AG10803 (cell line): ENCODE measurements at regions not wholly inside any gene's neighbourhood (a gene's known extent, or its start where the extent isn't known, plus 50 kb on each side); places are given as distances from the start of the nearest gene placed in this dataset.
A peak's percentile ranks its signal among the peaks of the same experiment; 100 is the strongest.

Experiments
- DNase-seq: peaks from one replicate; pipeline ENCODE4 v3.0.0; 2010; ENCODE audit warnings: low read depth
- H3K4me3 ChIP-seq: 2 replicates; pipeline ENCODE4 v1.5.1; 2011; ENCODE audit warnings: mild to moderate bottlenecking, low read length, control low read depth
- CTCF ChIP-seq: conservative IDR thresholded peaks from 2 replicates; pipeline ENCODE4 v1.5.1; 2011; ENCODE audit warnings: mild to moderate bottlenecking, low read length, control low read depth, inconsistent platforms

DNA sequence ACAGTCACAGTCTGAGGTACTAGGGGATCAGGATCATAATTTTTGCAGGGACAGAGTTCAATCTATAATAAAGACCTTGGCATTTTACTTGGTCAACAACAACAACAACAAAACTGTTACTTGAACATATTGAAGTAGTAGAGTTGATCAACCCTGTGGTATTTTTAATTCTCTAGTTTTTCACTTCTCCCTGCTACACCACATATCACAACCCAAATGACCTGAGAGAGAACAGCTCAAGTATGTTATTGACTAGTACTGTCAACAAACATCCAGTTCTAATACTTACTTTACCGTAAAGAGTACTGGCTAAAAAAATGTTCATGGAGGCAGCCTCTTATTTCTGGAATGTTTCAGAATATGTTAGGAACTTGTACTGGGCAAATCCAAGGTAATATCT, 90.5 kb upstream of the FAM3C start:
- no peak for TF ChIP-seq CTCF
- peak; percentile 6 for DNase-seq
- no peak overlapping the region for H3K4me3 ChIP-seq

DNA sequence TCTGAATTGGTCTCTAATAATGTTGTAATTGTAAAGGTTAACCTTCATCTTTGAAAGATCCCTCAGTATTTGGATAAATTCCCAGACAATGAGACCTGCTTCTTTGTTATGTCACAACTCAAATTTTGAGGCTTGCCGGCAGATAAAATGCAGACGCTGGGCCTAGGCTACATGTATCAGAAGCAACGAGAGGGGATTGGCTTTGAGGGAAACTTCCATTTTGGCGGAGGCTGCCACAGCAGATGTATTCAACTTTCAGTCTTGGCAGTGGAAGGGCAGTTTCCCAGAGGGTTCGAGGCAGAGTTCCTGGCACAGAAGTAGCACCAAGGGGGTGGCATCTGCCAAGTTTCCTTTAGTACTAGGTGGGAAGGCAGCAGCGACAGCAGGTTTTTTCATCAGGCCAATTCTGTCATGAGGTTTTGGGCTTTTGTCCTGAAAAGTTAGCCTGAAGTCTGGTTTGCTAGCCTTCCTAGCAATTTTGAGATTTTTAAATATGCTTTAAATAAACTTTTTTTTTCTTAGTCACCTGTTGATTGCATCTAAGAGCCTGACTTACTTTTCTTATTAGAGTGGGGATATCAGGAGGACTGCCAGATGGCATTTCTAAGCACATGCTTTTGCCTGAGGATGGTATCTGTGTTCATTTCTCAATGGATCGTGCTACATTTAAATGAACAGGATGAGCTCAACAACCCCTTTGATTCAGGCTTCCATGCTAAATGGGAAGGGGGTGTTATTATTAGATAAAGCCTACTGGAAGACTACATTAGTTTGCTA, 89.5 kb upstream of the FAM3C start:
- no peak for TF ChIP-seq CTCF
- H3K4me3 ChIP-seq: no peak overlapping the region
- DNase-seq: peak; percentile 61

DNA sequence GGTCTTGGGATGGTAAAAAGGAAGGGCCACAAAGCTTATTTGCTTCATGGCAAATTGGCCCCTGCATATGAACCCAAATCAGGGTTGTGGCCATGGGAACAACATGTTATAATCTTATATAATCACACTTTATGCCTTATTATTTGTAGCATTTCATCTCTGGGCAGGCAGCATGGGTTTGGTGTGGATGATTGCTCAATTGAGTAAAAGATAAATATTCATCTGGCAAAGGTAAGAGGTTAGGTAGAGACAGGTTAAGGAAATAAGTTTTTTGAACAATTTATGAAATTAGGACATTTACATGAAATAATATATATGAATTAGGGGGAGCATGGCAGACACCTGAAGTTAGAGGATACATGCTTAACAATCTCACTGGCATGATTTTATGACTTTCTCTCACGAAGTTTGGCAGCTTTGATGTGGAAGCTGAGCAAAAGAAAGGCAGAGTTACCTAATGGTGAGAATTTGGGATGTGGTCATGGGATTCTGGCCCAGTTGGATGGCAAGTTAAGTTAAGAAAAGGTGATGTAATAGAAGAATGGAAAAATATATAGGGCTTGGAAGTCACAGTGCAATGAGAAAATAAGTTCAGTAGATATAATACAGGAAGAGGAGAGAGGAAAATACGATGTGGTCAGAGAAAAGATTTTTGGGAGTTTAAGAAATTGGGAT, 88.1 kb upstream of the FAM3C start:
- no peak for DNase-seq
- H3K4me3 ChIP-seq: no peak overlapping the region
- no peak for TF ChIP-seq CTCF

DNA sequence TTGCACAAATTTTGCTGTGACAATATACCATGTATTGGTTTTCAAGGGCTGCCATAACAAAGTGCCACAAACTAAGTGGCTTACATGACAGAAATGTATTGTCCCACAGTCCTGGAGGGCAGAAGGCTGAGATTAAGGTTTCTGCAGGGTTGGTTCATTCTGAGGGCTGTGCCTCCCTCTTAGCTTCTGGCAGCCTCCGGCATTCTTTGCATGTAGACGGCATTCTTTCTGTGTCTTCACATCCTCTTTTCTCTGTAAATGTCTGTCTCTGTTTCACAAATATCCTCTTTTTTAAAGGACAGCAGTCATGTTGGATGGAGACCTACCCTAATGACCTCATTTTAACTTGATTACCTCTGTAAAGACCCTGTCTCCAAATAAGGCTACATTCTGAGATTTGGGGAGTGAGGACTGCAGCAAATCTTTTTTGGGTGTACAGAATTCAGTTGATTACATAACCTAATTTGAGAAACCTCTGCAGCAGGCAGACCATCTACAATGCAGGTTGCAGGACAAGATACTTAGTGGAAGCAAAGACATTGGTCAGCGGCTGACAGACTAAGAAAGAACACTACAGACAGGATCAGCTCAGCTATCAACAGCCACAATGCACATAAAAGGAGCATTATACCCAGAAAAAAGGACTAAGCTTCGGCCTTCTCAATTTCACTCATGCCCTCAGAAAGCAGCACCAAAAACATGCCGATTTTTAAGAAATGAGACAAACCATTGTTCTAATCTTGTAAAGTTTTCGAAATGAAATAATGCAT, 84.6 kb upstream of the FAM3C start:
- no peak overlapping the region for H3K4me3 ChIP-seq
- no peak for DNase-seq
- no peak for TF ChIP-seq CTCF

- TF ChIP-seq CTCF: no peak
- no peak overlapping the region for H3K4me3 ChIP-seq
These were observed 84.0 kb upstream of the FAM3C start for GRCh38 chr7:121480058-121480457.

GRCh38 chr7:121479466-121479865, 83.4 kb upstream of the FAM3C start:
- TF ChIP-seq CTCF: no peak
- no peak overlapping the region for H3K4me3 ChIP-seq
- no peak for DNase-seq

More at GRCh38 chr7:121480058-121480457, 84.0 kb upstream of the FAM3C start:
- no peak for DNase-seq
